HG03060 (cell line): ENCODE measurements at regions not wholly inside any gene's neighbourhood (a gene's known extent, or its start where the extent isn't known, plus 50 kb on each side); places are given as distances from the start of the nearest gene placed in this dataset.

Source experiments
- ATAC-seq: cut with Tn5 transposase; IDR thresholded peaks from one replicate; pipeline ENCODE4 v1.9.1; 2021; ENCODE audit warnings: low read depth, moderate number of reproducible peaks; ENCODE audit not compliant: unreplicated experiment

- ATAC-seq: no peak
Observed at GRCh38 chr4:31549256-31549655, 829.1 kb downstream of the PCDH7 start.

- no peak for ATAC-seq
Observed at GRCh38 chr4:31557437-31557836, 837.3 kb downstream of the PCDH7 start.

GRCh38 chr4:31573554-31573953 is 853.4 kb downstream of the PCDH7 start:
- ATAC-seq: no peak

- ATAC-seq: no peak
Observed at GRCh38 chr4:31575504-31575903, 855.3 kb downstream of the PCDH7 start.

GRCh38 chr4:31580843-31581242 is 860.7 kb downstream of the PCDH7 start:
- ATAC-seq: no peak

GRCh38 chr4:31585503-31585902 is 865.3 kb downstream of the PCDH7 start:
- no peak for ATAC-seq

- no peak for ATAC-seq
Observed at GRCh38 chr4:31592293-31592692, 872.1 kb downstream of the PCDH7 start.

GRCh38 chr4:31595496-31595895 is 875.3 kb downstream of the PCDH7 start:
- ATAC-seq: no peak

GRCh38 chr4:31598639-31599038 is 878.5 kb downstream of the PCDH7 start:
- no peak for ATAC-seq

GRCh38 chr4:31601793-31602192 is 881.6 kb downstream of the PCDH7 start:
- ATAC-seq: no peak

- no peak for ATAC-seq
Observed at GRCh38 chr4:31613946-31614623, 893.9 kb downstream of the PCDH7 start.

- no peak for ATAC-seq
Observed at GRCh38 chr4:31617667-31618066, 897.5 kb downstream of the PCDH7 start.

GRCh38 chr4:31620476-31620875 is 900.3 kb downstream of the PCDH7 start:
- no peak for ATAC-seq

- no peak for ATAC-seq
Observed at GRCh38 chr4:31645236-31645635, 925.1 kb downstream of the PCDH7 start.

GRCh38 chr4:31647786-31648185 is 927.6 kb downstream of the PCDH7 start:
- ATAC-seq: no peak

- no peak for ATAC-seq
Observed at GRCh38 chr4:31649878-31650277, 929.7 kb downstream of the PCDH7 start.

GRCh38 chr4:31651541-31651940 is 931.4 kb downstream of the PCDH7 start:
- ATAC-seq: no peak

GRCh38 chr4:31655328-31655727 is 935.2 kb downstream of the PCDH7 start:
- no peak for ATAC-seq

- ATAC-seq: no peak
Observed at GRCh38 chr4:31657859-31658570, 937.8 kb downstream of the PCDH7 start.

- no peak for ATAC-seq
Observed at GRCh38 chr4:31660916-31661315, 940.7 kb downstream of the PCDH7 start.

- no peak for ATAC-seq
Observed at GRCh38 chr4:31662951-31663350, 942.8 kb downstream of the PCDH7 start.

- ATAC-seq: no peak
Observed at GRCh38 chr4:31667686-31668085, 947.5 kb downstream of the PCDH7 start.
